Upper lobe of right lung (tissue), 1 donor: ENCODE measurements at regions not wholly inside any gene's neighbourhood (a gene's known extent, or its start where the extent isn't known, plus 50 kb on each side); places are given as distances from the start of the nearest gene placed in this dataset.

ENCODE experiments used
- ATAC-seq: fragments of 200-7000 bp; cut with Tn5 transposase; one replicate; pipeline ENCODE4 v1.9.1; 2020; ENCODE audit warnings: mild to moderate bottlenecking, moderate library complexity
- DNase-seq: peaks from one replicate; pipeline ENCODE4 v3.0.0-alpha.2; 2020
- H3K27ac ChIP-seq: fragments of 200-600 bp; one replicate; pipeline ENCODE4 v1.8.0; 2022
- H3K27me3 ChIP-seq: fragments of 200-600 bp; one replicate; pipeline ENCODE4 v1.8.0; 2022; ENCODE audit warnings: mild to moderate bottlenecking
- H3K36me3 ChIP-seq: fragments of 200-600 bp; one replicate; pipeline ENCODE4 v1.8.0; 2022
- H3K4me1 ChIP-seq: fragments of 200-600 bp; one replicate; pipeline ENCODE4 v1.8.0; 2022
- H3K4me3 ChIP-seq: fragments of 200-600 bp; one replicate; pipeline ENCODE4 v1.8.0; 2022; ENCODE audit warnings: mild to moderate bottlenecking
- H3K9me3 ChIP-seq: fragments of 200-600 bp; one replicate; pipeline ENCODE4 v1.8.0; 2022
- CTCF ChIP-seq: fragments of 200-600 bp; IDR thresholded peaks from one replicate; pipeline ENCODE4 v1.8.0; 2022; ENCODE audit warnings: antibody characterized with exemption
- intact Hi-C: fragments of 100-400 bp; cut with DNase I; formaldehyde crosslinking; loops from one replicate; pipeline ENCODE4 v1.11.0; 2022
- donor health status: DM: no; HTN: yes; CAD: no; lungs with severe emphysema.

DNA sequence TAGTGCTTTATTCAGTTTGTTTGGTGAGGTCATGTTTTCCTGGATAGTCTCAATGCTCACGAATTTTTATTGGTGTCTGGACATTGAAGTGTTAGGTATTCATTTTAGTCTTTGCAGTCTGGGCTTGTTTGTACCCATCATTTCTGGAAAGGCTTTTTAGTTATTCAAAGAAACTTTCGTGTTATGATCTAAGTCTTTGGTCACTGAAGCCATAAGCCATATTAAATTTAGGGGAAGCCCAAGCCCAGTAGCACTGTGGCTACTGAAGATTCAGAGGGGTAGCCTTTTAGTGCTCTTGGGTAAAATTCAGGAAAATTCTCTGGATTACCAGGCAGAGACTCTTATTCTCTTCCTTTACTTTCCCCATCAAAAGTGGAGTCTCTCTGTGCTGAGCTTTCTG is 56.2 kb upstream of the PEX5L start:
- H3K4me3 ChIP-seq = no peak overlapping the region
- H3K4me1 ChIP-seq = no peaks in the 10 kb centered on the region
- H3K27me3 ChIP-seq = no peaks in the 10 kb centered on the region
- H3K27ac ChIP-seq = no peak overlapping the region
- no peak for TF ChIP-seq CTCF
- DNase-seq (no peak), ATAC-seq (no peak)
- intact Hi-C loops = no loop called here
- no peaks in the 10 kb centered on the region for H3K36me3 ChIP-seq
- H3K9me3 ChIP-seq = no peaks in the 10 kb centered on the region

GRCh38 chr3:180093535-180093934 is 56.8 kb upstream of the PEX5L start:
- TF ChIP-seq CTCF = no peak
- no peak overlapping the region for H3K4me3 ChIP-seq
- ATAC-seq (no peak), DNase-seq (no peak)
- no peaks in the 10 kb centered on the region for H3K27me3 ChIP-seq
- no peaks in the 10 kb centered on the region for H3K9me3 ChIP-seq
- no peak overlapping the region for H3K27ac ChIP-seq
- H3K4me1 ChIP-seq = no peaks in the 10 kb centered on the region
- H3K36me3 ChIP-seq = no peaks in the 10 kb centered on the region
- intact Hi-C loops = no loop called here

GRCh38 chr3:180097626-180098025 is 60.9 kb upstream of the PEX5L start:
- ATAC-seq (no peak), DNase-seq (no peak)
- intact Hi-C loops = no loop called here
- Histone ChIP-seq H3K27ac (no peak overlapping the region), H3K36me3 (no peaks in the 10 kb centered on the region), H3K9me3 (no peaks in the 10 kb centered on the region), H3K4me1 (no peaks in the 10 kb centered on the region), H3K4me3 (no peak overlapping the region), H3K27me3 (no peaks in the 10 kb centered on the region)
- TF ChIP-seq CTCF = no peak

GRCh38 chr3:180102134-180102533 is 65.4 kb upstream of the PEX5L start:
- Histone ChIP-seq H3K27me3 (no peaks in the 10 kb centered on the region), H3K36me3 (no peaks in the 10 kb centered on the region), H3K9me3 (no peaks in the 10 kb centered on the region), H3K4me1 (no peaks in the 10 kb centered on the region), H3K4me3 (no peak overlapping the region), H3K27ac (no peak overlapping the region)
- ATAC-seq = peak; percentile 43
- TF ChIP-seq CTCF = no peak
- DNase-seq = no peak
- intact Hi-C loops = no loop called here

- H3K36me3 ChIP-seq = no peaks in the 10 kb centered on the region
- H3K9me3 ChIP-seq = no peaks in the 10 kb centered on the region
- intact Hi-C loops = no loop called here
- no peaks in the 10 kb centered on the region for H3K4me1 ChIP-seq
- H3K27me3 ChIP-seq = no peaks in the 10 kb centered on the region
- H3K4me3 ChIP-seq = no peak overlapping the region
- no peak overlapping the region for H3K27ac ChIP-seq
- no peak for TF ChIP-seq CTCF
- peak; percentile 47 for ATAC-seq
- no peak for DNase-seq
Observed at GRCh38 chr3:180102604-180103003, 65.9 kb upstream of the PEX5L start.

- ATAC-seq (no peak), DNase-seq (no peak)
- intact Hi-C loops = no loop called here
- Histone ChIP-seq H3K27ac (no peak overlapping the region), H3K27me3 (no peaks in the 10 kb centered on the region), H3K4me1 (no peaks in the 10 kb centered on the region), H3K36me3 (no peaks in the 10 kb centered on the region), H3K4me3 (no peak overlapping the region), H3K9me3 (no peaks in the 10 kb centered on the region)
- TF ChIP-seq CTCF = no peak
Observed at GRCh38 chr3:180116203-180116602, 79.5 kb upstream of the PEX5L start.
